ENCODE measurements at regions not wholly inside any gene's neighbourhood (a gene's known extent, or its start where the extent isn't known, plus 50 kb on each side); places are given as distances from the start of the nearest gene placed in this dataset.

DNA sequence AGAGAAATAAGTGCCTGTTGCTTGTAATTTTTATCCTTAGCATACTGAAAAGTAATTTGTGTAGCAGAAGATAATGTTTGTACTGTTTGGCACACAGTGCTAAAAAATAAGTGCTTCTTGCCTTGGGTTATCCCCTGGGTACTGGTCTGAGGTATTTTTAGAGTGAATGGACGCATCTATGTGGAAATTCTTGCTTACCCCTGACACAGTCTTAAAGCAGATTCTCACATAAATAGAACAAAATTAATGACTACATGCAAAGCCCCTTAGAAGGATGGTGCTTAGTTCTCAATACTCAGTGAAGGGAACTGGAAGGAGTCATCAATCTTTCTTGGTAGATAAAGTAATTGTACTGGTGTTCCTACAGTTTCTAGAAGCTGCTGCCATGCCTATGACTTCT is 548.6 kb downstream of the ARL4A start:
- H3K9ac ChIP-seq (ENCODE audit: control insufficient read depth, insufficient read depth, low read length) = no peak overlapping the region
- no peak overlapping the region for H3K4me2 ChIP-seq (ENCODE audit: control insufficient read depth, insufficient read depth)
- ATAC-seq (no peak), FAIRE-seq (no peak), DNase-seq (ENCODE audit: low read depth, low spot score) (no peak)
- SMC1A ChIA-PET (ENCODE audit: uncharacterized antibody, unreplicated experiment) = no interaction called here
- CTCF ChIA-PET = interaction anchor here (0.7 kb wide), 1 partner anchor 729 kb away, joined by 3 read pairs; no protein-coding TSS in a partner anchor
- intact Hi-C loops (cut with micrococcal nuclease; ENCODE audit: unreplicated experiment) (no loop called here), in situ Hi-C loops (cut with MboI) (no loop called here)
- no peak overlapping the region for H3K4me3 ChIP-seq
- H3K79me2 ChIP-seq (ENCODE audit: control insufficient read depth, insufficient read depth, low read length) = no peaks in the 10 kb centered on the region
- RAD21 ChIA-PET (ENCODE audit: unreplicated experiment) = no interaction called here
- no peaks in the 10 kb centered on the region for H3K4me1 ChIP-seq (ENCODE audit: control insufficient read depth, insufficient read depth, low read length)
- H2AFZ ChIP-seq (ENCODE audit: control insufficient read depth, low read depth, low read length) = no peak overlapping the region
- TF ChIP-seq TCF12 (IDR thresholded peaks at IDR 0.05; ENCODE audit: low read depth, low read length) (no peak), CHD4 (IDR thresholded peaks at IDR 0.05) (no peak), SIX5 (IDR thresholded peaks at IDR 0.05; ENCODE audit: low read depth, low read length, severe bottlenecking) (no peak), SUZ12 (IDR thresholded peaks at IDR 0.05; ENCODE audit: unreplicated experiment) (no peak), CBFB (IDR thresholded peaks at IDR 0.05; ENCODE audit: low read depth) (no peak), STAT3 (IDR thresholded peaks at IDR 0.05; ENCODE audit: low read depth, low read length) (no peak), MEF2A (IDR thresholded peaks at IDR 0.05; ENCODE audit: insufficient read depth, low read depth, low read length) (no peak), KLF5 (IDR thresholded peaks at IDR 0.05; ENCODE audit: partially characterized antibody) (no peak), YBX1 (IDR thresholded peaks at IDR 0.05) (no peak), MYC (IDR thresholded peaks at IDR 0.05; ENCODE audit: insufficient read depth, insufficient read length, insufficient replicate concordance, low read length, severe bottlenecking) (no peak)
- TF ChIP-seq, protein P1, sequence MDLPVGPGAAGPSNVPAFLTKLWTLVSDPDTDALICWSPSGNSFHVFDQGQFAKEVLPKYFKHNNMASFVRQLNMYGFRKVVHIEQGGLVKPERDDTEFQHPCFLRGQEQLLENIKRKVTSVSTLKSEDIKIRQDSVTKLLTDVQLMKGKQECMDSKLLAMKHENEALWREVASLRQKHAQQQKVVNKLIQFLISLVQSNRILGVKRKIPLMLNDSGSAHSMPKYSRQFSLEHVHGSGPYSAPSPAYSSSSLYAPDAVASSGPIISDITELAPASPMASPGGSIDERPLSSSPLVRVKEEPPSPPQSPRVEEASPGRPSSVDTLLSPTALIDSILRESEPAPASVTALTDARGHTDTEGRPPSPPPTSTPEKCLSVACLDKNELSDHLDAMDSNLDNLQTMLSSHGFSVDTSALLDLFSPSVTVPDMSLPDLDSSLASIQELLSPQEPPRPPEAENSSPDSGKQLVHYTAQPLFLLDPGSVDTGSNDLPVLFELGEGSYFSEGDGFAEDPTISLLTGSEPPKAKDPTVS (IDR thresholded peaks at IDR 0.05; ENCODE audit: low read depth, low read length) = no peak
- TF ChIP-seq, protein P2, sequence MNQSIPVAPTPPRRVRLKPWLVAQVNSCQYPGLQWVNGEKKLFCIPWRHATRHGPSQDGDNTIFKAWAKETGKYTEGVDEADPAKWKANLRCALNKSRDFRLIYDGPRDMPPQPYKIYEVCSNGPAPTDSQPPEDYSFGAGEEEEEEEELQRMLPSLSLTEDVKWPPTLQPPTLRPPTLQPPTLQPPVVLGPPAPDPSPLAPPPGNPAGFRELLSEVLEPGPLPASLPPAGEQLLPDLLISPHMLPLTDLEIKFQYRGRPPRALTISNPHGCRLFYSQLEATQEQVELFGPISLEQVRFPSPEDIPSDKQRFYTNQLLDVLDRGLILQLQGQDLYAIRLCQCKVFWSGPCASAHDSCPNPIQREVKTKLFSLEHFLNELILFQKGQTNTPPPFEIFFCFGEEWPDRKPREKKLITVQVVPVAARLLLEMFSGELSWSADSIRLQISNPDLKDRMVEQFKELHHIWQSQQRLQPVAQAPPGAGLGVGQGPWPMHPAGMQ (IDR thresholded peaks at IDR 0.05; ENCODE audit: borderline replicate concordance) = no peak
- TF ChIP-seq, protein P3, sequence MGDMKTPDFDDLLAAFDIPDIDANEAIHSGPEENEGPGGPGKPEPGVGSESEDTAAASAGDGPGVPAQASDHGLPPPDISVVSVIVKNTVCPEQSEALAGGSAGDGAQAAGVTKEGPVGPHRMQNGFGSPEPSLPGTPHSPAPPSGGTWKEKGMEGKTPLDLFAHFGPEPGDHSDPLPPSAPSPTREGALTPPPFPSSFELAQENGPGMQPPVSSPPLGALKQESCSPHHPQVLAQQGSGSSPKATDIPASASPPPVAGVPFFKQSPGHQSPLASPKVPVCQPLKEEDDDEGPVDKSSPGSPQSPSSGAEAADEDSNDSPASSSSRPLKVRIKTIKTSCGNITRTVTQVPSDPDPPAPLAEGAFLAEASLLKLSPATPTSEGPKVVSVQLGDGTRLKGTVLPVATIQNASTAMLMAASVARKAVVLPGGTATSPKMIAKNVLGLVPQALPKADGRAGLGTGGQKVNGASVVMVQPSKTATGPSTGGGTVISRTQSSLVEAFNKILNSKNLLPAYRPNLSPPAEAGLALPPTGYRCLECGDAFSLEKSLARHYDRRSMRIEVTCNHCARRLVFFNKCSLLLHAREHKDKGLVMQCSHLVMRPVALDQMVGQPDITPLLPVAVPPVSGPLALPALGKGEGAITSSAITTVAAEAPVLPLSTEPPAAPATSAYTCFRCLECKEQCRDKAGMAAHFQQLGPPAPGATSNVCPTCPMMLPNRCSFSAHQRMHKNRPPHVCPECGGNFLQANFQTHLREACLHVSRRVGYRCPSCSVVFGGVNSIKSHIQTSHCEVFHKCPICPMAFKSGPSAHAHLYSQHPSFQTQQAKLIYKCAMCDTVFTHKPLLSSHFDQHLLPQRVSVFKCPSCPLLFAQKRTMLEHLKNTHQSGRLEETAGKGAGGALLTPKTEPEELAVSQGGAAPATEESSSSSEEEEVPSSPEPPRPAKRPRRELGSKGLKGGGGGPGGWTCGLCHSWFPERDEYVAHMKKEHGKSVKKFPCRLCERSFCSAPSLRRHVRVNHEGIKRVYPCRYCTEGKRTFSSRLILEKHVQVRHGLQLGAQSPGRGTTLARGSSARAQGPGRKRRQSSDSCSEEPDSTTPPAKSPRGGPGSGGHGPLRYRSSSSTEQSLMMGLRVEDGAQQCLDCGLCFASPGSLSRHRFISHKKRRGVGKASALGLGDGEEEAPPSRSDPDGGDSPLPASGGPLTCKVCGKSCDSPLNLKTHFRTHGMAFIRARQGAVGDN (IDR thresholded peaks at IDR 0.05) = no peak
- no peaks in the 10 kb centered on the region for H4K20me1 ChIP-seq (ENCODE audit: control insufficient read depth, insufficient read depth)
- 0% methylated on average over 1 of the region's 1 CpG for WGBS (ENCODE audit: insufficient coverage, insufficient replicate concordance, low lambda C conversion rate, missing lambda C conversion rate)
- H3K36me3 ChIP-seq (ENCODE audit: control insufficient read depth in 2 of 2, insufficient read depth in 2 of 2, low read length in 1 of 2) = no peaks in the 10 kb centered on the region
- no peak overlapping the region for H3K27ac ChIP-seq (ENCODE audit: control insufficient read depth, insufficient read depth)
- POLR2A ChIA-PET = no interaction called here
- no TSS peak for BruUV-seq (replicated peaks)
- no peaks in the 10 kb centered on the region for H3K27me3 ChIP-seq (replicated peaks in 1 of 2; ENCODE audit: control insufficient read depth in 2 of 2, insufficient read depth in 2 of 2, low read length in 1 of 2)
- H3K9me3 ChIP-seq (replicated peaks; ENCODE audit: control insufficient read depth, insufficient read depth, low read length) = no peaks in the 10 kb centered on the region

All from GM12878 (cell line).